Mesothelial cell of epicardium (in vitro differentiated cells): ENCODE measurements at regions not wholly inside any gene's neighbourhood (a gene's known extent, or its start where the extent isn't known, plus 50 kb on each side); places are given as distances from the start of the nearest gene placed in this dataset.

Experiments
- DNase-seq, 2 experiments: peaks; one replicate each; pipeline ENCODE4 v3.0.0; 2021; ENCODE audit warnings: low spot score in 2 of 2; ENCODE audit not compliant: unreplicated experiment in 2 of 2
- H3K27ac Mint-ChIP-seq: 2 replicates; pipeline ENCODE4 v1.8.0; 2021; ENCODE audit warnings: mixed read lengths
- H3K27me3 Mint-ChIP-seq: 2 replicates; pipeline ENCODE4 v1.8.0; 2021; ENCODE audit warnings: low read depth, mixed read lengths
- H3K36me3 Mint-ChIP-seq: 2 replicates; pipeline ENCODE4 v1.8.0; 2021; ENCODE audit warnings: mixed read lengths
- H3K4me1 Mint-ChIP-seq: 2 replicates; pipeline ENCODE4 v1.8.0; 2021; ENCODE audit warnings: mixed read lengths
- H3K4me3 Mint-ChIP-seq: 2 replicates; pipeline ENCODE4 v1.8.0; 2021; ENCODE audit warnings: mild to moderate bottlenecking, moderate library complexity, mixed read lengths
- H3K9me3 Mint-ChIP-seq: 2 replicates; pipeline ENCODE4 v1.8.0; 2021; ENCODE audit warnings: mixed read lengths
- TF ChIP-seq, protein P1 (sequence below): fragments of 200-600 bp; sonication (generic); IDR thresholded peaks from one replicate; pipeline ENCODE4 v1.5.0; 2021; ENCODE audit warnings: antibody characterized with exemption; ENCODE audit not compliant: unreplicated experiment

DNA sequence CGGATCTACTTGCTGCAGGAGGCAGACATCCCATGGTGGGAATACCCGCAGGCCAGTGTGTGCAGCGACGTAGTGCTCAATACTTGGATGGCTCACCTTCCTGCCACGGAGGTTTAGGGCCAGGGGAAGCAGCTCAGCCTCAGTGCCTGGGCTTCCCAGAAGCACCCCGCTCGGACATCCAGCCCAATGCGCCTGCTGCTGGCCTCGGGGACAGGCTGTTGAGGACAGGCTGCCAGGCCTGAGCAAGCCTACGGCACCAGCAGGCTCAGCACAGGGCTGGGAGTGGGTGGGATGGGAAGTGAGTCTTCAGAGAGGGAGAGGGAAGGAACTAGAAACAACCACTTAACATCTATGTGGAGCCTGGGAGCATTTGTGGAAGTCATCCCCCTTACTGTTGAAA, 441.3 kb upstream of the MGMT start:
- no peak overlapping the region for H3K4me3 Mint-ChIP-seq
- H3K27ac Mint-ChIP-seq: no peak overlapping the region
- TF ChIP-seq, protein P1, sequence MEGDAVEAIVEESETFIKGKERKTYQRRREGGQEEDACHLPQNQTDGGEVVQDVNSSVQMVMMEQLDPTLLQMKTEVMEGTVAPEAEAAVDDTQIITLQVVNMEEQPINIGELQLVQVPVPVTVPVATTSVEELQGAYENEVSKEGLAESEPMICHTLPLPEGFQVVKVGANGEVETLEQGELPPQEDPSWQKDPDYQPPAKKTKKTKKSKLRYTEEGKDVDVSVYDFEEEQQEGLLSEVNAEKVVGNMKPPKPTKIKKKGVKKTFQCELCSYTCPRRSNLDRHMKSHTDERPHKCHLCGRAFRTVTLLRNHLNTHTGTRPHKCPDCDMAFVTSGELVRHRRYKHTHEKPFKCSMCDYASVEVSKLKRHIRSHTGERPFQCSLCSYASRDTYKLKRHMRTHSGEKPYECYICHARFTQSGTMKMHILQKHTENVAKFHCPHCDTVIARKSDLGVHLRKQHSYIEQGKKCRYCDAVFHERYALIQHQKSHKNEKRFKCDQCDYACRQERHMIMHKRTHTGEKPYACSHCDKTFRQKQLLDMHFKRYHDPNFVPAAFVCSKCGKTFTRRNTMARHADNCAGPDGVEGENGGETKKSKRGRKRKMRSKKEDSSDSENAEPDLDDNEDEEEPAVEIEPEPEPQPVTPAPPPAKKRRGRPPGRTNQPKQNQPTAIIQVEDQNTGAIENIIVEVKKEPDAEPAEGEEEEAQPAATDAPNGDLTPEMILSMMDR: no peak

DNA sequence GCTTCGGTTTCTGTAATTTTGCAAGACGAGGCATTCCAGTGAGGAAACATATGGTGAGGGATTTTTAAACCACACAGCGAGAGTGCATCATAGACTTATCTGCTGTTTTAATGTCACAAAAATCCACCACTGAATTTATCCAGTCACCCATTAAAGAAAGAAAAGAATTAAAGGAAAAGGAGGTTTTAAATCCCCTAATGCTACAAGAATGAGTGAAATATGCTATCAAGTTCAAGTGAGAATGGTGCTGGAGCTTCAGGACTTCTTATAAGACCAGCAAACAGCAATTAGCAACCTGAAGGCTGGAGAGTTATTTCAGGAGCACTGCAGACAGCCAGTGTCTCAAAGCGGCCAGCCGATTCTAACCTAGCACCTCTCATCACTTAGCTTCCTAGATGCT, 439.1 kb upstream of the MGMT start:
- Mint-ChIP-seq H3K27ac (no peak overlapping the region), H3K4me3 (no peak overlapping the region), H3K4me1 (peaks cover 20% of the 10 kb centered on the region), H3K27me3 (peaks cover 47% of the 10 kb centered on the region), H3K36me3 (no peaks in the 10 kb centered on the region), H3K9me3 (no peaks in the 10 kb centered on the region)
- TF ChIP-seq, protein P1: no peak
- no peak for DNase-seq

More for the DNA sequence above, 441.3 kb upstream of the MGMT start:
- no peak for DNase-seq
- peaks cover 27% of the 10 kb centered on the region for H3K27me3 Mint-ChIP-seq
- no peaks in the 10 kb centered on the region for H3K36me3 Mint-ChIP-seq
- peaks cover 31% of the 10 kb centered on the region for H3K4me1 Mint-ChIP-seq
- H3K9me3 Mint-ChIP-seq: no peaks in the 10 kb centered on the region

DNA sequence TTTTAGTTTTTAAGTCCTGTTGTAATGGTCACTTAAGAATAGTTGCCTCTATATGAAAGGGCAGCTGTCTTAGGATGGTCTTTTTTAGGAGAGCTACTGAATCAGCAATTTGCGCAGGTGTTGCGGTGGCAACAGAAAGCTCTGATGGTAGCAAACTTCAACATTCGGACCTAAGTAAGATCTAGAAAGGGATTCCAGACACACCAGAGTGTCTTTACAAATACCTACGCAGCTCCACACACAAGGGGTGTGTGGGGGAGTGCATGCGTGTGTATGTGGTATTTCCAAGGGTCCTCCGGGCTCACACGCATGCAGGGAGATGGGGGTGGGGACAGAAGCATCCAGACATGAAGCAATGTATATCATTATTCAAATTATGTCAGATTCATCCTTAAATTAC, 438.6 kb upstream of the MGMT start:
- Mint-ChIP-seq H3K27me3 (peaks cover 50% of the 10 kb centered on the region), H3K9me3 (no peaks in the 10 kb centered on the region), H3K27ac (no peak overlapping the region), H3K4me3 (no peak overlapping the region), H3K36me3 (no peaks in the 10 kb centered on the region), H3K4me1 (peaks cover 15% of the 10 kb centered on the region)
- TF ChIP-seq, protein P1: no peak
- no peak for DNase-seq

DNA sequence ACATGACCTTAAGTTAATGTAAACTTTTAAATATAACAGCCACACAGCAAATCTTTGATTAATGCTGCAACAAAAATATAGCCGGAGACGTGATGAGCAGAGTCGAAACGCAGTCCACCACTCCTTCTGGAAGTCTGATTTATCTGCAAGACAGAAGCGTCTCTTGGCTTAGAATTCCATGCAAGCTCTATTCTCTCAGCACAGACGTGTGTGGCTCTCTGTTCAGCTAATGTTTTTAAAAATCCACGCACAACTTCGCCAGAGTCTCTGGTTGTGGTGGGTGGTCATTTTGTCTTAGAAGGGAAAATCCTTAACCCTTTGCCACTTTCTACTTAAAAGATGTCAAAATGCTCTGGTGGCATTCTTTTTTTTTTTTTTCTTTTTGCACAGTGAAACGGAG, 438.0 kb upstream of the MGMT start:
- Mint-ChIP-seq H3K27me3 (peaks cover 56% of the 10 kb centered on the region), H3K4me1 (peaks cover 11% of the 10 kb centered on the region), H3K9me3 (no peaks in the 10 kb centered on the region), H3K4me3 (no peak overlapping the region), H3K27ac (no peak overlapping the region), H3K36me3 (no peaks in the 10 kb centered on the region)
- TF ChIP-seq, protein P1: no peak
- no peak for DNase-seq

DNA sequence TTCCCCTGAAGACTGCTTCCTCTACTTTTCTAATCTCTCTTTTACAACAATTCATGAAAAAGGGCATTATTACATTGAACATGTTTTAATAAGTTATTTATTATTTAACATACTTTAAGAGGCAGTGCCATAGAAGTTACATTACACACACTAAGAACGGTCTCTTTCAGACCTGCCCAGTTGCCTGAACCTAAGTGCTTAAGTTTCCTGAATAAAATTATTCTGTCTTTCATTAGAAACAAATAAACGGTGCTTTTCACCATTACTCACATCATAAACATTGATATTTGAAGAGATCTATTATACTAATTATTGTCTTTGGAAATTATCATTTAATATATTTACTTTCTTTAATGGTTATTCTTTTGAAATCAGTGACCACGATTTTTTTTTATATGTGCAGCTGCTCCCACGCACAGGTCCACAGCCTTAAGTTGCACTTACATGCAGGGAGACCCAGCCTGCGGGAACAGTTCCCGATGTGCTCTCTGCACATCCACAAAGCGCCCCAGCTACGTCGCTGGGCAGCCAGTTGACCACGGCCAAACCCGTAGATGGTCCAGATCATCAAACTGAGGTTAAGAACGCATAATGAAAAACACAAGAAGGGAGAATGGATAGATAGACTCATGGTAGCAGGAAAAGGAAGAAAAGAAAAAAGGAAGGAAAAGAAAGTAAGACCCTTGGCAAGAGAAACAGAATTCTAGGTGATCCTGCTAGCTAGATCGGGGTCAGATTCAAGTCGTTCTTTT, 437.0 kb upstream of the MGMT start:
- no peaks in the 10 kb centered on the region for H3K36me3 Mint-ChIP-seq
- TF ChIP-seq, protein P1: no peak
- DNase-seq: no peak
- H3K9me3 Mint-ChIP-seq: no peaks in the 10 kb centered on the region
- no peak overlapping the region for H3K4me3 Mint-ChIP-seq
- peaks cover 6% of the 10 kb centered on the region for H3K4me1 Mint-ChIP-seq
- no peak overlapping the region for H3K27ac Mint-ChIP-seq
- peaks cover 56% of the 10 kb centered on the region for H3K27me3 Mint-ChIP-seq

DNA sequence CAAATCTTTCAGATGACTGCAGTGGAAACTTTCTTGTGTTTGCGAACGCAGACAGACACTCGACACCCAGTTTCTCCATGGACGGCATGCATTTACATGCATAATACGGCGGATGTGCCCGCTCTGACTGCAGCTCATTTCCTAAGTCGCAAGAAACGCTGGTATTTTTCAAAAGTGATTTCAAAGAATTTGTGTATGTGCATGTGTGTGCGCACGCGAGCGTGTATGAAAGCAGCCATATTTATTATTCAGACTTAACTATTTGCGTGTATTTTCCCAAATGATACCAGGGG, 436.5 kb upstream of the MGMT start:
- peaks cover 56% of the 10 kb centered on the region for H3K27me3 Mint-ChIP-seq
- H3K4me1 Mint-ChIP-seq: peaks cover 8% of the 10 kb centered on the region

More for the DNA sequence above, 436.5 kb upstream of the MGMT start:
- Mint-ChIP-seq H3K36me3 (no peaks in the 10 kb centered on the region), H3K9me3 (no peaks in the 10 kb centered on the region), H3K27ac (no peak overlapping the region), H3K4me3 (no peak overlapping the region)
- TF ChIP-seq, protein P1: no peak
- DNase-seq: no peak
